ENCODE measurements at regions not wholly inside any gene's neighbourhood (a gene's known extent, or its start where the extent isn't known, plus 50 kb on each side); places are given as distances from the start of the nearest gene placed in this dataset.

GRCh38 chr4:173857828-173858227 is 327.8 kb upstream of the HAND2 start:
- TF ChIP-seq PPARA (CRISPR knock-in tag; IDR thresholded peaks at IDR 0.05; ENCODE audit: borderline replicate concordance), result no peak
- no peak for TF ChIP-seq RARB (CRISPR knock-in tag; IDR thresholded peaks at IDR 0.05)
- TF ChIP-seq ZNF565 (CRISPR knock-in tag; conservative IDR thresholded peaks at IDR 0.05; ENCODE audit: low read depth), result no peak
- TF ChIP-seq CSRNP3 (CRISPR knock-in tag; IDR thresholded peaks at IDR 0.05), result no peak
- no peak for TF ChIP-seq OSR1 (CRISPR knock-in tag; IDR thresholded peaks at IDR 0.05)
- no peak for TF ChIP-seq ZFP30 (CRISPR knock-in tag; IDR thresholded peaks at IDR 0.05)
- no peak for TF ChIP-seq GLIS3 (CRISPR knock-in tag; IDR thresholded peaks at IDR 0.05)
- ATAC-seq, result no peak

GRCh38 chr4:173855015-173855414 is 325.0 kb upstream of the HAND2 start:
- TF ChIP-seq BACH2 (CRISPR knock-in tag; IDR thresholded peaks at IDR 0.05; ENCODE audit: borderline replicate concordance) (no peak), POU6F1 (CRISPR knock-in tag; IDR thresholded peaks at IDR 0.05; ENCODE audit: borderline replicate concordance, low read depth) (no peak), CSDC2 (CRISPR knock-in tag; IDR thresholded peaks at IDR 0.05) (no peak), OSR1 (CRISPR knock-in tag; IDR thresholded peaks at IDR 0.05) (no peak), ZFP3 (CRISPR knock-in tag; IDR thresholded peaks at IDR 0.05) (no peak), CREB5 (CRISPR knock-in tag; IDR thresholded peaks at IDR 0.05; ENCODE audit: low read depth) (peak; percentile 62; the same call in 1 of the 2 replicates), ZFP30 (CRISPR knock-in tag; IDR thresholded peaks at IDR 0.05) (no peak), TCF4 (CRISPR knock-in tag; IDR thresholded peaks at IDR 0.05; ENCODE audit: borderline replicate concordance) (peak; percentile 31; the same call in 1 of the 2 replicates), GLIS3 (CRISPR knock-in tag; IDR thresholded peaks at IDR 0.05) (no peak), ARNTL (CRISPR knock-in tag; IDR thresholded peaks at IDR 0.05; ENCODE audit: borderline replicate concordance, low read depth) (no peak), ISL1 (CRISPR knock-in tag; IDR thresholded peaks at IDR 0.05) (peak; percentile 99), CSRNP3 (CRISPR knock-in tag; IDR thresholded peaks at IDR 0.05) (no peak), PATZ1 (CRISPR knock-in tag; IDR thresholded peaks at IDR 0.05; ENCODE audit: borderline replicate concordance) (no peak), TOX (CRISPR knock-in tag; IDR thresholded peaks at IDR 0.05; ENCODE audit: borderline replicate concordance) (no peak), ZNF8 (CRISPR knock-in tag; IDR thresholded peaks at IDR 0.05) (peak; percentile 22; the same call in 1 of the 2 replicates), ZC3H10 (CRISPR knock-in tag; IDR thresholded peaks at IDR 0.05) (no peak), ZNF70 (CRISPR knock-in tag; IDR thresholded peaks at IDR 0.05) (no peak), SNAI2 (CRISPR knock-in tag; IDR thresholded peaks at IDR 0.05) (no peak), RARB (CRISPR knock-in tag; IDR thresholded peaks at IDR 0.05) (no peak), ESRRG (CRISPR knock-in tag; IDR thresholded peaks at IDR 0.05) (no peak), ZNF565 (CRISPR knock-in tag; conservative IDR thresholded peaks at IDR 0.05; ENCODE audit: low read depth) (no peak), PPARA (CRISPR knock-in tag; IDR thresholded peaks at IDR 0.05; ENCODE audit: borderline replicate concordance) (no peak), TSHZ2 (CRISPR knock-in tag; IDR thresholded peaks at IDR 0.05) (peak; percentile 78; the same call in 1 of the 2 replicates)
- ATAC-seq, result peak; percentile 78

Data from SK-N-SH treated with all-trans-retinoic acid at 6 μM for 48 hours (cell line).